GM12891 (cell line): ENCODE measurements at regions not wholly inside any gene's neighbourhood (a gene's known extent, or its start where the extent isn't known, plus 50 kb on each side); places are given as distances from the start of the nearest gene placed in this dataset.

Experiments
- PAX5 ChIP-seq: IDR thresholded peaks from 2 replicates; pipeline ENCODE4 v1.6.1; 2011; ENCODE audit warnings: low read length, moderate library complexity, mild to moderate bottlenecking; ENCODE audit not compliant: insufficient read depth, severe bottlenecking
- POLR2A ChIP-seq: IDR thresholded peaks from 2 replicates; pipeline ENCODE4 v1.6.1; 2011; ENCODE audit warnings: low read depth, low read length, control low read depth
- POLR2AphosphoS5 ChIP-seq: IDR thresholded peaks from 2 replicates; pipeline ENCODE4 v1.6.1; 2011; ENCODE audit warnings: low read depth, low read length, control low read depth
- SPI1 ChIP-seq: IDR thresholded peaks from 2 replicates; pipeline ENCODE4 v1.6.1; 2011; ENCODE audit warnings: low read depth, low read length, control low read depth
- TAF1 ChIP-seq: IDR thresholded peaks from 2 replicates; pipeline ENCODE4 v1.6.1; 2011; ENCODE audit warnings: low read depth, low read length, control low read depth

DNA sequence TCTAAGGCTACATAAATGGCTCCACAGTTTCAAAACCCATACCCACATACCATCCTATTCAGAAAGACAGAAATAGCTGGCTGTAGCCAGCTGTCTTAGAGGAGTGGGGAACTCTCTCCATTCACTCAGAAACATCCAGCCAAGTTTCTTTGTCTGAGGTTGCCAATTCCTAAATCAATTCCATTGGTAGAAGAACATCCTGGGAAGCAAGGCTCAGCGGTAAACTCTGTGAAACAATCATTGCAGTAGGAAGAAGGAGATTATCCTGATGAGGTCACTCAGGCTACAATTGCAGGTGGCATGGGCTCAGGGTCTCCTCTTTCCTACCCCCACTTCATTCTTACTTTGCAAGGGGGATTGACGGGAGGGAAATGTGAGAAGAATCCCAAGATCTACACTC, 154.0 kb downstream of the ETV1 start:
- TF ChIP-seq TAF1 (no peak), POLR2A (no peak), POLR2AphosphoS5 (no peak), SPI1 (no peak), PAX5 (no peak)
